ENCODE measurements at regions not wholly inside any gene's neighbourhood (a gene's known extent, or its start where the extent isn't known, plus 50 kb on each side); places are given as distances from the start of the nearest gene placed in this dataset.

DNA sequence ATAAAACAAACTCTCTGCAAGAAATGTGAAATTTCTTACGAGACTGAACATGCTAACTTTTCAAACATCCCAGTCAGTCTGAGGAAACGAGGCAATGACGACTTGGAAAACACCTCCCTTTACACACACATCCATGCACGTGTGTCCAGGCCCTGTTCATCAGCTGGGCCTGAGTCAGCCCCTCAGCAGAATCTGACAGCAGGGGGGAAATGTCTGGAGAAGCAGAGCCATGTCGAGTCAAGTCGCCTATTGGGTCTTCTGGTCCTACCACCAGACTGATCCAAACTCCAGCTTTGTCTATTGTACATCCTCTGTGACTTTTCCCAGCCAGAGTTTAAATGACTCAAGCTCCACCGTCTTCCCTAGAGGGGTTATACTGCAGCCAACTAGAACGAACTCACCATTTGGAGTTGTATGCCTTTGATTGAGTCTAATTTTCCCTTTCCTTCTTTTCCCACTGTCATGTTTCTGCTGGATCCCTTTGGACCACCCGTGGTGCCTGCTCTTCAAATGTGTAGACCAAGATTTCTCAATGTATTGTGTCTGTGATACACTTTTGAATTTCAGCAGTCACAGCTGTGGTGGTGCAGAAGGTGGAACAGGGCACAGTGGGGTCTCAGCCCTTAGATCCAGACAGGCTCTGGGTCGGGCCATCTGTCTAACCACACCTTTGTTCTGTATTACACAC, 254.0 kb downstream of the CDC5L start:
- Histone ChIP-seq H3K79me2 (replicated peaks; ENCODE audit: insufficient read depth, low read length) (no peaks in the 10 kb centered on the region), H3K27me3 (ENCODE audit: insufficient read depth, low read depth, low read length) (no peaks in the 10 kb centered on the region), H3K9me2 (ENCODE audit: insufficient read depth, low read length) (no peaks in the 10 kb centered on the region), H3K9me3 (ENCODE audit: low read length) (no peaks in the 10 kb centered on the region), H3K9ac (ENCODE audit: low read length) (no peak overlapping the region), H3K36me3 (ENCODE audit: insufficient read depth, low read length) (no peaks in the 10 kb centered on the region), H2AFZ (ENCODE audit: low read depth, low read length) (no peak overlapping the region), H4K20me1 (ENCODE audit: insufficient read depth) (no peaks in the 10 kb centered on the region), H3K27ac (ENCODE audit: low read length) (no peak overlapping the region), H3F3A (ENCODE audit: insufficient read depth, low read length, poor library complexity, severe bottlenecking) (no peaks in the 10 kb centered on the region), H3K4me3 (ENCODE audit: low read length) (no peak overlapping the region), H3K4me2 (ENCODE audit: low read length) (no peak overlapping the region)
- no peak for TF ChIP-seq MXI1 (conservative IDR thresholded peaks at IDR 0.05; ENCODE audit: poor library complexity, severe bottlenecking)
- no peak for TF ChIP-seq TAF1 (IDR thresholded peaks at IDR 0.05; ENCODE audit: low read depth)
- no peak for TF ChIP-seq SMC3 (conservative IDR thresholded peaks at IDR 0.05; ENCODE audit: poor library complexity)
- no peak for TF ChIP-seq EP300 (conservative IDR thresholded peaks at IDR 0.05; ENCODE audit: poor library complexity, severe bottlenecking)
- TF ChIP-seq, protein P1, sequence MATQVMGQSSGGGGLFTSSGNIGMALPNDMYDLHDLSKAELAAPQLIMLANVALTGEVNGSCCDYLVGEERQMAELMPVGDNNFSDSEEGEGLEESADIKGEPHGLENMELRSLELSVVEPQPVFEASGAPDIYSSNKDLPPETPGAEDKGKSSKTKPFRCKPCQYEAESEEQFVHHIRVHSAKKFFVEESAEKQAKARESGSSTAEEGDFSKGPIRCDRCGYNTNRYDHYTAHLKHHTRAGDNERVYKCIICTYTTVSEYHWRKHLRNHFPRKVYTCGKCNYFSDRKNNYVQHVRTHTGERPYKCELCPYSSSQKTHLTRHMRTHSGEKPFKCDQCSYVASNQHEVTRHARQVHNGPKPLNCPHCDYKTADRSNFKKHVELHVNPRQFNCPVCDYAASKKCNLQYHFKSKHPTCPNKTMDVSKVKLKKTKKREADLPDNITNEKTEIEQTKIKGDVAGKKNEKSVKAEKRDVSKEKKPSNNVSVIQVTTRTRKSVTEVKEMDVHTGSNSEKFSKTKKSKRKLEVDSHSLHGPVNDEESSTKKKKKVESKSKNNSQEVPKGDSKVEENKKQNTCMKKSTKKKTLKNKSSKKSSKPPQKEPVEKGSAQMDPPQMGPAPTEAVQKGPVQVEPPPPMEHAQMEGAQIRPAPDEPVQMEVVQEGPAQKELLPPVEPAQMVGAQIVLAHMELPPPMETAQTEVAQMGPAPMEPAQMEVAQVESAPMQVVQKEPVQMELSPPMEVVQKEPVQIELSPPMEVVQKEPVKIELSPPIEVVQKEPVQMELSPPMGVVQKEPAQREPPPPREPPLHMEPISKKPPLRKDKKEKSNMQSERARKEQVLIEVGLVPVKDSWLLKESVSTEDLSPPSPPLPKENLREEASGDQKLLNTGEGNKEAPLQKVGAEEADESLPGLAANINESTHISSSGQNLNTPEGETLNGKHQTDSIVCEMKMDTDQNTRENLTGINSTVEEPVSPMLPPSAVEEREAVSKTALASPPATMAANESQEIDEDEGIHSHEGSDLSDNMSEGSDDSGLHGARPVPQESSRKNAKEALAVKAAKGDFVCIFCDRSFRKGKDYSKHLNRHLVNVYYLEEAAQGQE (IDR thresholded peaks at IDR 0.05; ENCODE audit: borderline replicate concordance) = no peak
- TF ChIP-seq, protein P2, sequence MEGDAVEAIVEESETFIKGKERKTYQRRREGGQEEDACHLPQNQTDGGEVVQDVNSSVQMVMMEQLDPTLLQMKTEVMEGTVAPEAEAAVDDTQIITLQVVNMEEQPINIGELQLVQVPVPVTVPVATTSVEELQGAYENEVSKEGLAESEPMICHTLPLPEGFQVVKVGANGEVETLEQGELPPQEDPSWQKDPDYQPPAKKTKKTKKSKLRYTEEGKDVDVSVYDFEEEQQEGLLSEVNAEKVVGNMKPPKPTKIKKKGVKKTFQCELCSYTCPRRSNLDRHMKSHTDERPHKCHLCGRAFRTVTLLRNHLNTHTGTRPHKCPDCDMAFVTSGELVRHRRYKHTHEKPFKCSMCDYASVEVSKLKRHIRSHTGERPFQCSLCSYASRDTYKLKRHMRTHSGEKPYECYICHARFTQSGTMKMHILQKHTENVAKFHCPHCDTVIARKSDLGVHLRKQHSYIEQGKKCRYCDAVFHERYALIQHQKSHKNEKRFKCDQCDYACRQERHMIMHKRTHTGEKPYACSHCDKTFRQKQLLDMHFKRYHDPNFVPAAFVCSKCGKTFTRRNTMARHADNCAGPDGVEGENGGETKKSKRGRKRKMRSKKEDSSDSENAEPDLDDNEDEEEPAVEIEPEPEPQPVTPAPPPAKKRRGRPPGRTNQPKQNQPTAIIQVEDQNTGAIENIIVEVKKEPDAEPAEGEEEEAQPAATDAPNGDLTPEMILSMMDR (IDR thresholded peaks at IDR 0.05; ENCODE audit: poor library complexity, severe bottlenecking) = no peak

DNA sequence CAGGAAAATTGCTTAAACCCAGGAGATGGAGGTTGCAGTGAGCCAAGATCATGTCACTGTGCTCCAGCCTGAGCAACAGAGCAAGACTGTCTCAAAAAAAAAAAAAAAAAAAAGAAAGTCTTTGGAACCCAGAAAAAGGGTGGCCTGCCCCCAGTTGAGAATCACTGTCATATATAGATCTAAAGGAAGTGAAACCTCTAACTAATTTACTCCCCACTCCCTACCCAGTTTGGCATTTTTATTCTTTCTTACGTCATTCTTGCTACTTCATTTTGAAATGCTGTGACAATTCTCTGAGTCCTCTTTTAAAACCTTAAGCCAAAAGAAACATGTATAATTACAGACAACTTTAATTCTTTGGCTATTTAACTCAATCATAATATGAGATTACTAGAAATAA, 254.8 kb downstream of the CDC5L start:
- H3K4me2 ChIP-seq (ENCODE audit: low read length) = no peak overlapping the region
- TF ChIP-seq, protein P2 (IDR thresholded peaks at IDR 0.05; ENCODE audit: poor library complexity, severe bottlenecking) = no peak
- TF ChIP-seq EZH2 (IDR thresholded peaks at IDR 0.05; ENCODE audit: borderline replicate concordance, insufficient read depth, low read length, poor library complexity, severe bottlenecking) (no peak), SMC3 (conservative IDR thresholded peaks at IDR 0.05; ENCODE audit: poor library complexity) (no peak), POLR2AphosphoS5 (IDR thresholded peaks at IDR 0.05) (no peak), MXI1 (conservative IDR thresholded peaks at IDR 0.05; ENCODE audit: poor library complexity, severe bottlenecking) (no peak), RAD21 (conservative IDR thresholded peaks at IDR 0.05) (no peak), TAF1 (IDR thresholded peaks at IDR 0.05; ENCODE audit: low read depth) (no peak), EP300 (conservative IDR thresholded peaks at IDR 0.05; ENCODE audit: poor library complexity, severe bottlenecking) (no peak)
- TF ChIP-seq, protein P1 (IDR thresholded peaks at IDR 0.05; ENCODE audit: borderline replicate concordance) = no peak

More for the DNA sequence above, 254.8 kb downstream of the CDC5L start:
- no peak overlapping the region for H3K4me3 ChIP-seq (ENCODE audit: low read length)
- no peaks in the 10 kb centered on the region for H3K79me2 ChIP-seq (replicated peaks; ENCODE audit: insufficient read depth, low read length)
- no peaks in the 10 kb centered on the region for H3K9me2 ChIP-seq (ENCODE audit: insufficient read depth, low read length)
- H3K27ac ChIP-seq (ENCODE audit: low read length) = no peak overlapping the region
- H3K9ac ChIP-seq (ENCODE audit: low read length) = no peak overlapping the region
- no peaks in the 10 kb centered on the region for H3K36me3 ChIP-seq (ENCODE audit: insufficient read depth, low read length)
- no peak overlapping the region for H2AFZ ChIP-seq (ENCODE audit: low read depth, low read length)
- no peaks in the 10 kb centered on the region for H3K9me3 ChIP-seq (ENCODE audit: low read length)
- no peaks in the 10 kb centered on the region for H3F3A ChIP-seq (ENCODE audit: insufficient read depth, low read length, poor library complexity, severe bottlenecking)
- no peaks in the 10 kb centered on the region for H4K20me1 ChIP-seq (ENCODE audit: insufficient read depth)
- no peaks in the 10 kb centered on the region for H3K27me3 ChIP-seq (ENCODE audit: insufficient read depth, low read depth, low read length)

All from neural cell (in vitro differentiated cells).